Ovary (tissue), 7 donors: ENCODE measurements at regions not wholly inside any gene's neighbourhood (a gene's known extent, or its start where the extent isn't known, plus 50 kb on each side); places are given as distances from the start of the nearest gene placed in this dataset.

Experiments used
- DNase-seq, 5 donors: peaks; one replicate each; pipeline ENCODE4 v3.0.0-alpha.2; 2019 to 2020
- H3K27ac ChIP-seq, 2 donors: fragments of 200-600 bp; one replicate each; pipeline versions ENCODE4 v1.5.1 to v1.8.0; 2019 to 2022
- H3K27me3 ChIP-seq: fragments of 200-600 bp; one replicate; pipeline ENCODE4 v1.8.0; 2022
- H3K36me3 ChIP-seq: fragments of 200-600 bp; sonication (generic); one replicate; pipeline ENCODE4 v1.5.1; 2019
- H3K4me1 ChIP-seq: one replicate; pipeline ENCODE4 v1.8.1; 2013; ENCODE audit warnings: mild to moderate bottlenecking, moderate library complexity; ENCODE audit not compliant: insufficient read depth
- H3K4me3 ChIP-seq: fragments of 200-600 bp; sonication (generic); one replicate; pipeline ENCODE4 v1.5.1; 2017
- H3K9me3 ChIP-seq, 2 donors: fragments of 200-600 bp in 1 of 2; sonication (generic) in 1 of 2; one replicate each; pipeline versions ENCODE4 v1.5.1 to v1.8.1; 2013 to 2019; ENCODE audit warnings: mild to moderate bottlenecking in 1 of 2, moderate library complexity in 1 of 2
- EP300 ChIP-seq: sonication (generic); formaldehyde crosslinking; IDR thresholded peaks from one replicate; pipeline ENCODE4 v1.6.1; 2017; ENCODE audit warnings: antibody characterized with exemption
- POLR2A ChIP-seq: fragments of 450-650 bp; IDR thresholded peaks from one replicate; pipeline ENCODE4 v1.6.1; 2017; ENCODE audit warnings: antibody characterized with exemption, mild to moderate bottlenecking, moderate library complexity
- WGBS, 3 donors: extraction: QIAGEN DNeasy Blood & Tissue Kit in 1 of 3; methylation state at CpG; one replicate each; pipeline versions ENCODE4 v1.1.5 to v1.1.7; 2013 to 2017; 5-methylcytosine and 5-hydroxymethylcytosine counted together
- intact Hi-C, 4 donors: fragments of 100-400 bp; cut with DNase I; formaldehyde crosslinking; loops; one replicate each; pipeline versions ENCODE4 v1.11.0 to v1.15.1; 2022 to 2023
- TF ChIP-seq, protein P1 (sequence below), 3 donors: fragments of 450-650 bp in 2 of 3; fragments of 200-600 bp in 1 of 3; IDR thresholded peaks; one replicate each; pipeline versions ENCODE4 v1.5.1 to v1.8.0; 2016 to 2022; ENCODE audit warnings: antibody characterized with exemption in 3 of 3, mild to moderate bottlenecking in 1 of 3
- donor health status: DM: no; HTN: no; CAD: no; lungs with moderate emphysema.
- donor health status: DM: no; HTN: no; CAD: no.
- donor health status: Bipolar disorder and iron deficiency.
- donor health status: DM: no; HTN: no; CAD: no.
- donor health status: DM: yes; HTN: yes; CAD: no.

DNA sequence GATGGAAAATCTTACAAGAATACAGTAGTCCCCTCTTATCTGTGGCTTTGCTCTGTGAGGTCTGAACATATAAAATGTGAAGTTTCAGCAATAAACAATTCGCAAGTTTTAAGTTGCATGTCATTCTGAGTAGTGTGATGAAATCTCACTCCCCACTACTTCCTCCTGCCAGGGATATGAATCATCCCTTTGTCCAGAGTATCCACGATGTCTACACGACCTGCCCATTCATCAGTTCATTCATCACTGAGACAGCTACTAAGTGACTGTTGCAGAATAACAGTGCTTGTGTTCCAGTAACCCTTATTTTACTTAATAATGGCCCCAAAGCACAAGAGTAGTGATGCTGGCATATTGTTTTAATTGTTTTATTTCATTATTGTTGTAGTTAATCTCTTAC, 489.2 kb upstream of the UBE2E2 start:
- H3K27ac ChIP-seq = no peak overlapping the region
- H3K36me3 ChIP-seq = no peaks in the 10 kb centered on the region
- H3K4me1 ChIP-seq = no peaks in the 10 kb centered on the region
- H3K9me3 ChIP-seq = no peaks in the 10 kb centered on the region
- DNase-seq = no peak
- no peak for TF ChIP-seq EP300
- TF ChIP-seq POLR2A = no peak
- intact Hi-C loops = no loop called here
- WGBS, 3 donors = 20 to 31% (median 22%) methylated on average over 3 of the region's 3 CpGs
- no peak overlapping the region for H3K4me3 ChIP-seq
- H3K27me3 ChIP-seq = no peaks in the 10 kb centered on the region

DNA sequence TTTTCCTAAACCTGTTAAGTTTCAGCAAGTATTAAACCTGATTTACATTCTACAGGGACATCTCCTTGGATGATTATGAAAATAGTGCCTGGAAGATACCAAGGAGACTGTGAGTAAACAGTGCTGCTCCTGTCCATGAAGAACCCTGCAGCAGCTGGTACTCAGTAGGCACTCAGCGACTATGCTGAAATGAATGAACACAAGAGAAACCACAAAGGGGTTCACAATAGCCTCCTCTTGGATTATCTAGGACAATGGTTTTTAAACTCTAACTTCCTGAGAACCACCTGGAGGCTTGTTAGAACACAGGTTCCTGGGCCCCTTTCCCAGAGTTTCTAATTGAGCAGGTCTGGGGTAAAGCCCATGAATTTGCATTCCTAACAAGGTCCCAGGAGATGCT, 488.4 kb upstream of the UBE2E2 start:
- H3K27me3 ChIP-seq = no peaks in the 10 kb centered on the region
- no peak overlapping the region for H3K4me3 ChIP-seq
- H3K27ac ChIP-seq = no peak overlapping the region
- intact Hi-C loops = no loop called here
- WGBS, 3 donors = 38 to 57% (median 42%) methylated on average over 1 of the region's 1 CpG
- H3K4me1 ChIP-seq = no peaks in the 10 kb centered on the region
- TF ChIP-seq POLR2A (no peak), EP300 (no peak)
- TF ChIP-seq, protein P1, sequence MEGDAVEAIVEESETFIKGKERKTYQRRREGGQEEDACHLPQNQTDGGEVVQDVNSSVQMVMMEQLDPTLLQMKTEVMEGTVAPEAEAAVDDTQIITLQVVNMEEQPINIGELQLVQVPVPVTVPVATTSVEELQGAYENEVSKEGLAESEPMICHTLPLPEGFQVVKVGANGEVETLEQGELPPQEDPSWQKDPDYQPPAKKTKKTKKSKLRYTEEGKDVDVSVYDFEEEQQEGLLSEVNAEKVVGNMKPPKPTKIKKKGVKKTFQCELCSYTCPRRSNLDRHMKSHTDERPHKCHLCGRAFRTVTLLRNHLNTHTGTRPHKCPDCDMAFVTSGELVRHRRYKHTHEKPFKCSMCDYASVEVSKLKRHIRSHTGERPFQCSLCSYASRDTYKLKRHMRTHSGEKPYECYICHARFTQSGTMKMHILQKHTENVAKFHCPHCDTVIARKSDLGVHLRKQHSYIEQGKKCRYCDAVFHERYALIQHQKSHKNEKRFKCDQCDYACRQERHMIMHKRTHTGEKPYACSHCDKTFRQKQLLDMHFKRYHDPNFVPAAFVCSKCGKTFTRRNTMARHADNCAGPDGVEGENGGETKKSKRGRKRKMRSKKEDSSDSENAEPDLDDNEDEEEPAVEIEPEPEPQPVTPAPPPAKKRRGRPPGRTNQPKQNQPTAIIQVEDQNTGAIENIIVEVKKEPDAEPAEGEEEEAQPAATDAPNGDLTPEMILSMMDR (IDR thresholded peaks at IDR 0.05) = no peak
- no peak for DNase-seq
- H3K9me3 ChIP-seq = no peaks in the 10 kb centered on the region
- H3K36me3 ChIP-seq = no peaks in the 10 kb centered on the region

DNA sequence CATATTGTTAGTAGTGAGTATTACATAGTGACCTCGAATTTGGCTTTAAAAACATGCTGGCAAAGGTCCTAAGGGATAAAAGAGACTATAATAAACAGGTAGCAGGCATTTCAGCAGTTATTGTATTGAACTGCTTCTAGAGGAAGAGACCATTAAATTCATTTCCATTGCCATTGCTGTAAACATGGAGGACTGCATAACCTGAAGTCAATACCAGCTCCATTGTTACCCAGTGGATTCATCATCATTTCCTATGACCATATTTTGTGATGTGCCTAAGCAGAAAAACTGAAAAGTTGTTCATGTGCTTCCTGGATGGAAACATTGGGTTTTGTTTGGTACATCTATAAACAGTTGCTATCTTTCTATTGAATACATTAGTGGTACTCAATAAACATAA, 482.5 kb upstream of the UBE2E2 start:
- DNase-seq = no peak
- H3K9me3 ChIP-seq = no peaks in the 10 kb centered on the region
- H3K4me3 ChIP-seq = no peak overlapping the region
- H3K27me3 ChIP-seq = no peaks in the 10 kb centered on the region
- intact Hi-C loops = no loop called here
- H3K36me3 ChIP-seq = no peaks in the 10 kb centered on the region
- no peak overlapping the region for H3K27ac ChIP-seq
- 60 to 63% (median 60%) methylated on average over 1 of the region's 1 CpG for WGBS, 3 donors
- no peaks in the 10 kb centered on the region for H3K4me1 ChIP-seq
- no peak for TF ChIP-seq EP300

DNA sequence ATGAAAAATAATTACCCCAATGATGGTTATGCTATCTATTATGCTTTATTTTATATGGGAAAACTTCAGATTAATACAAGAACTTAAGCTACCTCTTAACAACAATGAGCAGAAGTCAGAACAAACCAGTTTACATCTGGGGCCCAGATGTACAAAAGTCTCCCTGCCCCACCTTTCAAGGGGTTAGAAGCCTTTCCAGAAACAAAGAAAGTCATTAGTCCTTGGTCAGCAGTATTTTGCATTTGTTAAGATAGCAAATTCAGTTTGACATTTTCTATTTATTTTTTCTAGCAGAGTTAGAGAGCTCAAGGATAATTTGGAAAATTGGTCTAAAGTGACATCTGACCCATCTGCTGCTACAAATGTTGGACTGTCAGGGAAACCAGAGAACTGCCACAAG, 478.7 kb upstream of the UBE2E2 start:
- Histone ChIP-seq H3K27me3 (no peaks in the 10 kb centered on the region), H3K4me1 (no peaks in the 10 kb centered on the region), H3K36me3 (no peaks in the 10 kb centered on the region), H3K4me3 (no peak overlapping the region), H3K9me3 (no peaks in the 10 kb centered on the region), H3K27ac (no peak overlapping the region)
- intact Hi-C loops = no loop called here
- DNase-seq = no peak
- TF ChIP-seq, protein P1 (IDR thresholded peaks at IDR 0.05) = no peak
- no peak for TF ChIP-seq POLR2A
- TF ChIP-seq EP300 = no peak

DNA sequence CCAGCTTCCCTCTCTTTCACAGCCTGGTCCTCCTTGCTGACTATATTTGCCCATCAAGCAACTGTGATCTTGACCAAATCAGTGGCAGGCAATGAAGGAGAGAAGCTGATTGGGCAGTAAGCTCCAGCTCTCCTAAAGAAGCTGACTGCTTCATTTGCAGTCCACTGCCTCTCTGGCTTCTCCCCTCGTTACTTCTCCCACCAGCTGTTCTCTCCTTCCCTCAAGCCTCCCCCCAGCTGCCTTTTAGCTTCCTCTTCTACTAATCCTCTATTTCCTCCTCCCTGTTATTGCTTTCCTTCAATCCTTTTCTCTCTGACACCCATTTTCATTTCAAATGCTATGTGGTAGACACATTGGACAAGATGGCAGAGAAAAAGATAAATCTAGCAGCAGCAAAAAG, 474.7 kb upstream of the UBE2E2 start:
- no peaks in the 10 kb centered on the region for H3K36me3 ChIP-seq
- no peaks in the 10 kb centered on the region for H3K9me3 ChIP-seq
- no peaks in the 10 kb centered on the region for H3K4me1 ChIP-seq
- TF ChIP-seq, protein P1 (IDR thresholded peaks at IDR 0.05) = no peak
- no peak for TF ChIP-seq POLR2A
- no peak for TF ChIP-seq EP300
- H3K27ac ChIP-seq = no peak overlapping the region
- no peak overlapping the region for H3K4me3 ChIP-seq
- intact Hi-C loops = no loop called here
- DNase-seq = no peak
- no peaks in the 10 kb centered on the region for H3K27me3 ChIP-seq
- 29 to 56% (median 50%) methylated on average over 1 of the region's 1 CpG for WGBS, 3 donors

DNA sequence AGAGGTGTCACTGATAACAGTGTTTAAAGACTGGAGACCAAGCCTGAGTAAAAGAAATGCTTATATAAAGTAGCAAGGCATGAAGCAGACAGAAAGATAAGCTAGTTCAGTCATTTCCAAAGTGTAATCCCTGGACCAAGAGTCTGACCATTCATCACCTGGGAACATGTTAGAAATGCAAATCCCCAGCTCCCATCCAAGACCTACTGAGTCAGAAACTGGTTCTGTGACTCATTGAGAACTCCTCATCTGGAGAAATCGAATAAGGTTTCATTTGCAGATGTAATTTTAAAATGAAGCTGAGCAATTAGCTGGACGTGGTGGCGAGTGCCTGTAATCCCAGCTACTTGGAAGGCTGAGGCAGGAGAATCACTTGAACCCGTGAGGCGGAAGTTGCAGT, 473.9 kb upstream of the UBE2E2 start:
- DNase-seq = no peak
- Histone ChIP-seq H3K4me1 (no peaks in the 10 kb centered on the region), H3K4me3 (no peak overlapping the region), H3K27me3 (no peaks in the 10 kb centered on the region), H3K36me3 (no peaks in the 10 kb centered on the region), H3K9me3 (no peaks in the 10 kb centered on the region), H3K27ac (no peak overlapping the region)
- TF ChIP-seq, protein P1 (IDR thresholded peaks at IDR 0.05) = no peak
- TF ChIP-seq POLR2A (no peak), EP300 (no peak)
- intact Hi-C loops = no loop called here
- WGBS, 3 donors = 84 to 90% (median 90%) methylated on average over 5 of the region's 5 CpGs
